GM21390 (cell line): ENCODE measurements at regions not wholly inside any gene's neighbourhood (a gene's known extent, or its start where the extent isn't known, plus 50 kb on each side); places are given as distances from the start of the nearest gene placed in this dataset.

ENCODE experiments used
- ATAC-seq: cut with Tn5 transposase; IDR thresholded peaks from one replicate; pipeline ENCODE4 v1.9.1; 2021; ENCODE audit not compliant: unreplicated experiment

DNA sequence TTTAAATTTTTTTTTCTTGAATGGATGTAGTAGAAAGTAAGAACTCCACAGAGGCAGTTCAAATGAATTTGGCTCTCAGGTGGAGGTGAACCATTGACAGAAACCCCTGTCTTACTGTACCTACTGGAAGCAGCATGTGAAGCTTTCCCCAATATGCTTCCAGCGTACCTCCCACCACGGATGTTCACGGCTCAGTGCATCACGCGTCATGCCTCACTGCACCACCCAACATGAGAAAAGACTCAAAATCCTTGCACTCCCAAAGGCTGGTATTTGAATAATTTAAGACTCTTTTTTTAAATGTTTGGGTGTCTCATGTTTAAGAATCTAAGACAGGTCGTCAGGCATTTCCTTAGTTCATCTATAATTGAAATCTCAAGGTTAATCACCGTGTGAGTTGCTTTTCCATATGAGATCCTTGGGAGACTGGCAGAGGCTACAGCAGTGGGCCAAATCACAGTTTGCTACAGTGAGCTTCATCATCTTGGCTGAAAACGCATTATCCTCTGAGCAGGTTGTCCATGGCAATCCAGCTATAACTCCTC lies 846.4 kb downstream of the DCDC2C start:
- no peak for ATAC-seq

DNA sequence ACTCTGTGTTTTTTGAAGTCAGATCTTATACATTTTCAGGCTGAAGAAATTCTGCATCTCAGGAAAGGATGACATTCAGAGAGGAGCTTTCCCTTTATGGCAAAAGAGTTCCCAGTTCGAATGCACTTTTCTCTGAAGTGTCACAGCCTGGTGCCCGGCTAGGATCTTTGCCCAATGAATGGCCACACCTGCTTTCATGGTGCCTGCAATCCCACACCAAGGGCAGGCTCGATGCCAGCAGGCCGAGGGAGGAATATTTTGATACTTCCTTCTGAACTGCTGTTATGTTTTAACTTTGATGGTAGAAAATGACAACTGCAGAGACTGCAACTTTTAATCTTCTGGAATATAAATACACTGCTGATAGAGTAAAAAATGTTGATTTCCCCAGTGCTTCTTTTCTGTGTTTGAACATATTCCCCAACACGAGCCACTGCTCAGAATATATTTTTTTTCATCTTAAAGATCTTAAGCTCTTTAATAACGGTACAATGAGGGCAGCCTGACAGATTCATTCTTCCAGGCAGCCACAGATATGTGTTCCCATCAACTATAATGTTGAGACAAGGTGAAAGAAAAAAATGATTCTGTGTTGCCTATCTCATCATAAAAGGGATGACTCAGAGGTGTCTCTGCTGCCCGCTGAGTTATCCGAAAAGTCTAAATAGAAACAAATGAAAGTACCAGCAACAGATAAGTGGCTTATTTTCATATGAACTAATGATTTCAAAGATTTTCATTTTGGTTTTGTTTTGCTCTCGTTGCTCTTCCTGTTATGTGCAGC lies 848.5 kb downstream of the DCDC2C start:
- ATAC-seq, result no peak

DNA sequence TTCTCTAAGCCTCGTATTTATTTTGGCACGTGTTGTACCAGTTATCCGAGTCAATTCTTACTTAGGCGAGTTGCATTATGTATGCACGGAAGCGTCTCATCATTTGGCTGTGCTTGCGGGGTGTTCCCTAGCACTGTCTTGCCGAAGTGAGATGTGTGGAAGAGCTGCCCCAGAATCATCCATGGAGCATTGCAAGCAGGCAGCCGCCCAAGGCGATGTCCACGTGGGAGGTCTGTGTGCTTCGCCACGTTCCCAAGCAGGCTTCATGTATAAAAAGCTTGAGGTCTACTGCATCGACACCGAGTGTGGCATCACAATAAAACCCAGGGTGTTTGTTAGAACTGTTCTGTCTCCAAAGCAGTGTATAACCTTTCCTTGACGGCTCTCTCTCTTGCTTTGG lies 849.9 kb downstream of the DCDC2C start:
- no peak for ATAC-seq

DNA sequence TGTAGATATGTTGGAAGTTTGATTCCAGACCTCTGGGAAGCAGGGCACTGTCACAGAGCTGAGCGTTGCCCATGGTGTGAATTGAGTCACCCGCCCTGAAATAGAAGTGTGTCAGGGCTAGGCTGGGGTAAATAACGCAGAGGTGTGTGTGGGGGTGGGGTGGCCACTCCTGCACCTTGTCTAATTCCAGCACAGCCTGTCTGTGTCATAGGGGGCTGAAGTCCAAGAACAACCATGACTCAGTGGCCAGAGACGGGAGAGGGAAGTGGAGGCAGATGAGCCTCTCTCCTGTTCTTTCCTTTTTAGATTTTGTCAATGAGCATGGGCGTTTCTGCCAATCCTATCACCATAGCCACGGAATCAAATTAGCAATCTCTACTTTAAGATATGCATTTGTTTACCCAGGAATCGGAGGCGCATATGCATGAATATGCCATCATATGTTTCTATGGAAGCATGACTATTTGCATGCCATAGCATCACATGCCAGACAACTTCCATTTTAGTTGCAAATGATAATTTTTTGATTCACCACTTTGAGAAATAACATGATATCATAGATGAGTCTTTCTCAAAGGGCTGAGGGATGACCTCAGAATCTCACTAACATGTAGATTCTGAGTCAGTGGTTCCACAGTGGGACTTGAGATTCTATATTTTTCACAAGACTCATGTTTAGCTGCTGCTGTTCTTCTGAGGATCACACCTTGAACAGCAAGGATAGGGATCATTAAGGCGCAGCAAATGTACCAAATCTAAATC lies 852.9 kb downstream of the DCDC2C start:
- no peak for ATAC-seq

DNA sequence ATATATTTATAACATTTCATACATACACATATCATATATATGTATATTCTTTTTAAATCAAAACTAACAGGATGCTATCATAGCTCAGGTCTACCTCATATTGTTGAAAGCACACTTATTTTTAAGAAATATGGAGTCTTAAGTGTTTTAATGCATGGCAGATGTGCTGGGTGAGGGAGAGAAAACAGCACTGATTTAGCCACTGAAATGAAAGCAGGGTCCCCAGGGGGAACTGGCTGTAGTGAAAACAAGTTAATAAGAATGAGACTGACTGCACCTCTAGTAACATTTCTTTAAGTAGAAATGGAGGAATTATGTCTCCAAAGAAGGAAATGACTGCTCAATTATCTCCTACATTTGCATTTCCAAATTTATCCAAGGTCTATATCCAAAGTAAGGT lies 857.8 kb downstream of the DCDC2C start:
- ATAC-seq, result no peak

DNA sequence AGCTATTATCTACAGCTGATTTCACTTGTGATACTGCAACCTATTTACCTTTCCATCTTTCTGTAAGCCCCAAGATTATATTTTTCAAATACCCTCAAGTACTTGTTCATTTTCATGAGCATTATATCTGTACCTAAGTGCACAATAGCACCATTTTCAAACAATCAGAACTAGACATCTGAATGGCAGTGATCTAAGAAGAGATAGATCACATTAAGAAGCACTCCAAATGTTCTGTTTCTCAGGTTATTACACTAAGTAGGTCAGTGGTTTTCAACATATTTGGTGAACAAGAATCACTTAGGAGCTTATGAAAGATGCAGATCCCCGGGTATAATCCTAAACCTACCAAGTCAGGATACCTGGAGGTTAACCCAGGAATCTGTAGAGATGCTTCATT lies 872.7 kb downstream of the DCDC2C start:
- no peak for ATAC-seq

DNA sequence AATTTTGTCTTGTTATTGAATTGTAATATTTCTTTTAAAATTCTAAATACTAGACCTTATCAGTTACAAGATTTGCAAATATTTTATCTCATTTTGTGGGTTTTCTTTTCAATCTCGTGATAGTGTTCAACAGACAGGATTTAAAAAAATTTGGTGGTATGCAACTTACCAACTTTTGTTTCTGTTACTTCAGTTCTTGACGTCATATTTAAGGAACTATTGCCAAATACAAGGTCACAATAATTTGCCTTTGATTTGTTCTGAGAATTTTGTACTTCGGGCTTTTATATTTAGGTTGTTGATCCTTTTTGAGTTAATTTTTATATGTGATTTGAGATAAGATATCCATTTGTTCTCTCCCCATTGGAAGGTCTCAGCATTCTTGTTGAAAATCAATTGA lies 876.6 kb downstream of the DCDC2C start:
- ATAC-seq, result no peak

DNA sequence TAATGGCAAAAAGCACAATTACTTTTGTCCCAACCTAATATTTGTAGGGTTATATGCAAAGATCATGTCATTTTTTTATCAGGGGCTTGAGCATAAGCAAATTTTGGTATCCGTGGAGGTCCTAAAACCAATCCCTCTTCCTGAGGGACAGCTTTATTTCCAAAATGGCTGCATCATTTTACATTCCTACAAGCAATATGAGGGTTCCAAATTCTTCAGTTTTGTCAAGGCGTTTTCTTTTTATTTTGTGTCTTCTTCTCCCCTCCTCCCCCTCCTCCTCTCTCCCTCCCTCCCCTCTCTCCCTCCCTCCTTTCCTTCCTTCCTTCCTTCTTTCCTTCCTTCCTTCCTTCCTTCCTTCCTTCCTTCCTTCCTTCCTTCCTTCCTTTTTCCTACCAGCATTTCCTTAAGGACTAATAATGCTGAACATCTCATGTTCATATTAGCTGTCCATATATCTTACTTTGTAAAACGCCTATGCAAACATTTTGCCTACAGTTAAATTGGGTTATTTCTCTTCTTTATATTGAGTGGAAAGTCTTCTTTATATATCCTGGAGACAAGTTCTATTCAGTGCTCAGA lies 881.8 kb downstream of the DCDC2C start:
- no peak for ATAC-seq

DNA sequence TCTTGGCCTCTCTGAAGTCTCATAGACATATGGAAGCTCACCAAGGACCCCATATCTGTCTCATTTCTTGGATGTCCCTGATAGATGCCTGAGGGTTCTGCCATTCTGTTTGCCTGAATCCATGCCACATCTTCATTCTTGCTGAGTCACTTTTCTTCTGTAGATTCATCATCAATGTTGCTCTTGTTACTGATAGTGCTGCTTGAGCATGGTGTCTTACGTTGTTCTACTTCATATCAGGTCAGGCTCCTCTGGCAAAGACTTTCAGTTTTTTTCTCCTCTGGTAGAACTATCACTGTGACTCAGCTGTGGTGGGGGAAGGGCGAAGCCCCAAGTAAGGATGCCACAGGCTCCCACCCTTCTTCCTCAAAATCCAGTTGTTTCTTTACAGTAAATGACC lies 885.2 kb downstream of the DCDC2C start:
- no peak for ATAC-seq

DNA sequence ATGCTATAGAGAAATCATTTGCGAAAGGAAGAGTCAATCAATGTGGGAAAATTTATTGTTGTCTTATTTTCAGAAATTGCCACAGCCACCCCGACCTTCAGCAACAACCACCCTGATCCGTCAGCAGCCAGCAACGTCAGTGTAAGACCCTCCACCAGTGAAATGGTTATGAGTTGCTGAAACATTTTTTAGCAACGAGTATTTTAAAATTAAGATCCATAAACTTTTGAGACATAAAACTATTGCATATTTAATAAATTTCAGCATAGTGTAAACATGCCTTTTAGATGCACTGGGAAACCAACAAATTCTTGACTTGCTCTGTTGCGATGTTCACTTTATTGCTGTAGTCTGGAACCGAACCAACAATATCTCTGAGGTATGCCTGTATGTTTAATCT lies 887.9 kb downstream of the DCDC2C start:
- ATAC-seq, result no peak

DNA sequence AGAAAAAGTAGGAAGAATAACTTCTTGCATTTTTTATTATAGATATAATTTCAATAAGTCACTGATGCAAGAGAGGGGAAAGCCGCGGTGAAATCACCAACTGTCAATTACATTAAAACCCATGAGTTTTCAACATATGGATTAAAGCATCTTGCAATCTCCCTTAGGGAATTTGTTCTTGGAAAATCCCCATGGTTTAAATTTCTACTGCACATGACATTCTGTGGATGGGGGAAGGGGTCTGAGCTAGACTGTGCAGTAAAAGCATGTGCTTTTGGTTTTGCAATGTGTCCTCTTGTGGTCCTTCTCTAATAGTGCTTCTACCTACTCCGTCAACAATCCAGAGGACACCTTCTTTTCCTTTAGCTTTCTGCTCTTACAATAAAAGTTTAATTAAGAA lies 894.0 kb downstream of the DCDC2C start:
- no peak for ATAC-seq

DNA sequence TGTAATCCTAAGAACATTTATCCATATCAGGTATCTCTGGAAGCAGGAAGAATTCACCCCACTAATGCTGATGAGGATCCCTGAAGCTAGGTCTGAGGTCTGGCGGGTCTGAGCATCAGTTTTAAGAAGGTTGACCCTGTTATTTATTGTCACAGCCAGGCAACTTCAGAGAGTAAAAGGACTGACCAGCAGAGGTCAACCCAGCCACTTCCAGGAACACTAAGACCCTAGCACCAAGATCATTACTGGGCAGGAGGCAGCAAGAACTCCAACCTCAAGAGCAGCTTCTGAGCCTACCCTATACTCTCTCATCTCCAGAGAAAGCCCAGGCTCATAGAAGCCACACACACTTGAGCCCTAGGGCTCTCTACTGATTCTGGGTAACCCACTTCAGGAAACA lies 901.4 kb downstream of the DCDC2C start:
- ATAC-seq, result no peak

DNA sequence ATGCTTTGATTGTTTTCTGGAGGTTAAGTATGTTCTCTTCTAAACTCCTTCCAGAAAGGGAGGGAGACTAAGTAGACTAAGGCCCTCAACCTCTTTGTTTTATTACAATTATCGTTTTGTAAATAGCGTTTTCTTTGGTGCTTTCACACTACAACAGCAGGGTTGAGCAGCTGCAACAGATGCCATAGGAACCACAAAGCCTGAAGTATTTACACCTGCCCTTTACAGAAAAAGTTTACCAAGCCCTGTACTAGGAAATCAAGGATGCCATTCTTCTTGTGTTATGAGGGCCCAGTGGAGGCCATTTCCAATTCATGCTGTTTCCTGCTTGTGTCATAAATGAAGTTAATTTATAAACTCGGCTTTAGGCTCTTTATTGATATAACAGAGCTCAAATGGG lies 914.8 kb downstream of the DCDC2C start:
- ATAC-seq, result no peak

DNA sequence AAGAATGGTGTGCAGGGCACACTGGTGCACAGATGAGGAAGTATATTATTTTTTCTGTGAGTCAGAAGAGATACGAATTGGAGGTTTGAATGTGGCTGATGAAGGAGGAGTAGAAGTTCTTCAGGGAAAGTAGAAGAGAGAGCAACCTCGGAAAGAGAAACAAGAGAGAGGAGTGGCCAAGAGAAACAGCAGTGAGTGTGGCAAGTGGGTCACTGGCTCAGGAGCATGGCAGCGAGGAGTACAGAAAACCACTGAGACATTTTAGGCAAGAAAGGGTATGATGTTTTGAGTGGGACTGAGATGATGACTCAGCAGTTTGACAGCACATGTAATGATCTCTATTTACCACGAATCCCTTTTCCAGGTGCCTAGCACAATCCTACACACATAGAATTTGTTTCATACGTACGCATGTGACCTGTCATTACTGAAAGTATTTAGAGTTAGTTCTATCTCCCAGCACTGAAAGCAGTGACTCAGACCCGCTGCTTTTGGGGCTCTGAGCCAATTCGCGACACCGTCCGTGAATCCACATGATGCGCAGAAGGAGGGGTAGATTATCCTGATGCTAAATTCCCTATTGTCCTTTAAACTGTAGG lies 915.4 kb downstream of the DCDC2C start:
- no peak for ATAC-seq

DNA sequence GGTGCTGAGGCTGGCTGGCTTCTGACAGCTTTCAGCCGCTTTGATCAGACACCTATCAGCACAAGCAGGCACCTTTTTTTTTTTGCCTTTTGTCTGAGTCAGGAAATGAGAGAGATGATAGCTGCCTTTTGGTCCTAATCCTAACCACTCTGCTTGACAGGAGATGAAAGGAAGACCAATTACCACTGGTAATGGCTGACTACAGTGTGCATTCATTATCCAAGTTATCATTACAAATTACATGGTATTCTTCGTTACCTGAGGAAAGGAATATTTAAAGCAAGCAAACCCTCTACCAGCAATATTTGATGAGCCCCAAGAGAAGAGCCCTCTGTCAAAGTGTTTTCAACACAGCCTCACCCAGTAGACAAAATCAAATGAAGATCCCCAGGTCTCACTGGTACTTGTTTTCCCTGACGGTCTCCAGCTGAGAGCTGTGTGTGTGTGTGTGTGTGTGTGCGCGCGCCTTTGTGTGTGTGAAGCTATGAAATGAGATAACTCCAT lies 925.7 kb downstream of the DCDC2C start:
- ATAC-seq, result no peak

DNA sequence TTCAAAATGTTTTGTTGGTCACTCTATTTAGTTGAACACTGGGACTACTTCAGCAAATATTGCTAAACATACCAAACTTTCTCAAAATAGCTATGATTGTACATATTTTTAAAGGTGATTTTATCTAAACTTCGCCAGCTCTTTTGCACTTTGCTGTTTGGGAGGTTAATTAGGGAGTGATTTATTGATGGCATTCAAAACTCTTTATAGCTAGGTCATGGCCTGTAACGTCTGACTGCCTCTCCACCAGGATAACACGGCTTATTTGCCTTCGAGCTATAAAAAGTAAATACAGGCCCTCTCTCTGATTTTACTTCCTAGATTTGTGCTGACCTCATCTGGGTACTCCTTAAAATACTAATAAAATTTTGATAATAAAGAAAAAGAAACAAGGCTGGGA lies 931.9 kb downstream of the DCDC2C start:
- no peak for ATAC-seq

DNA sequence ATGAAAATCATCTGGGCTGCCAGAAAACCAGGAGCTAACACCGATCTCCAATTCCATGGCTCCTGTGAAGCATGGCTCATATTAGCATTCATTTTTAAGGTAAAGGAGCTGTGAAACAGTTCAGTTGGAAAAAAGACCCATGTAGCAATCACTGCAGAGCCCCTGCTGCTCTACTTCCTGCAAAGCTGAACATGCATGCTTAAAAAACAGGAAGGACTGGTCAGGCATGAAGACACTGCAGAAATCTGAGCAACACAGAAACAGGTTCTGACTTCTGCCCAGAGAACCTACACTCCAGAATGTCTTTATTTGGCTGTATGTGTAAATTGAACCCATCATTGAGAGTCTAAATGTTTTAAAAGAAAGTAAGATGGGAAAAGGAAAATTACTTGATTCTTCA lies 950.6 kb downstream of the DCDC2C start:
- no peak for ATAC-seq

DNA sequence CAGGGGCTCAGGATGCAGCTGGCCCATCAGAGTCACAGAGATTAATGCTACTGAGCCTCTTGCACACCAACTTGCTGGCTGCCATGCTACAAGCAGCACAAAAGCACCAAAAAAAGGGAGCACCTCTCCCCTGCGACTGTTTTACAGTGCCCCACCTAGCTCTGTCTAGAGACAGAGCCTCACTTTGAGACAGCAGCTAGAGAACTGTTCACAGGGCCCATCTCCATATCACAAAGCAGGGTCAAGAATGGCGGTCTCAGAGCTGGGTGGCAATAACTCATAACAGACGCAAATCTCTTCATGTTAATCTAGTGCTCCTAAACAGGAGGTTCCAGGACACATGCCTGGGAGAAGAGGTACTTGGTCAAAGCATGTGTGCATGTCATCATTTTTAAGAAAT lies 953.0 kb downstream of the DCDC2C start:
- ATAC-seq, result no peak

DNA sequence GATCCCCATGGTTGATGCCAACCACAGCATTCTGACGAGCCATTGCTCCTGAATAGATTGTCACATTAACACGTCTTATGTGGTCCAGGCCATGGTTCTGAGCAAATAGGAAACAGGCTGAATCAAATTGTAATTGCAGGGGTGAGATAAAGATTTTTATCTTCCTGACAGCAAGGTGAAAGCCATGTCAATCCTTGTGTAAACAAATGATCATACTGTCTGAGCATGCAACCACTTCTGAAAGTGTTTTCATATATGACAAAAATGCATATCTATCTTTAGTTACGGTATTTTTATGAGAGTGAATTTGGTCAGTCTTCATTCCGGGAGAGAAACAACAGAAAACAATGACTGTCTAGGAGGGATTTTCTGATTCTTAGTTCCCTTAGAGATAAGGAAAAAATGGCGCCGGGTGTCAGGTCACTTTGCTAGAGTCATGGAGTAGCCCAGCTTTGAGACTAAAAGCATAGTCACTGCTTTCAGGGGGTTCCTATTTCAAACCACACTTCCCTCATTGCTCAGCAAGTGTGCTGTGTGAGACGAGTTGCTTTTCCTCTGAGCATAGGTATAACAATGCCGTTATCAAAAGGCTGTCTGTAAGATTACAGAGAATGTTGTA lies 958.9 kb downstream of the DCDC2C start:
- ATAC-seq, result no peak

DNA sequence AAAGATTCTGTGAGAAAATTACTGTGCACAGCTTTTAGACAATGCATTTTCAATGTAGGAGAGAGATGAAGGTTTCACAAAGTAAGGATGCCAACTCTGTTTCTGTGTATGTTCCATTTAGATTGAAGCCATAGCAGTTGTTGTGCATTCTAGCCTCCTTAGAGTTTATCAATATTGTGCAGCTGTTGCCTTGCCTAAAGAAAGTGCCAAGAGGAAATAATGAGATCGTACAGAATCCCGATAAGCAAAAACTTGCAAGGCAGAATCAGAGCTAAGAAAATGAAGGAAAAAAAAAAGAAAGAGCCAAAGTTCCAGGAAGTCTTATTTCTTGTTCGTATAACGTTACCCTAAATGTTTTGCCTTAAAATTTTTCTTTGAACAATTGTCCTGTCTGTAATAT lies 965.0 kb downstream of the DCDC2C start:
- no peak for ATAC-seq

DNA sequence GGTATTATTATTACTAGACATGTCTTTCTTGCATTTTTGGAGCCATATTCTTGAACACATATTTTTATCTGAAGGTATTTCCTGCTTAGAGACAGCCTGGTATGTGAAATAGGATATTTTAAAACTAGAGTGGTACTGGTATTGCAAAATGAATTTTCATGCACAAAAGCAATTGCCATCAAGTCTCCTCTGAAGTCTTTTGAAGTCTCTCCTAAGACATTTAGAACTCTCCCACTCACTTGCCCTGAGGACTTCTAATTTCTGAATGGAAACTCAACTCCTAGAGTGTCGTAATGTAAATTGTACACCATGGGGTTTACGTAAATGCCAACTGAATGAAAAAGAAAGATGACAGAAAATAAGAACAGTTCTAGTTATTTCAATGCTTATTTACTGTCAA lies 967.0 kb downstream of the DCDC2C start:
- no peak for ATAC-seq
